Keratinocyte (primary cell): ENCODE measurements at regions not wholly inside any gene's neighbourhood (a gene's known extent, or its start where the extent isn't known, plus 50 kb on each side); places are given as distances from the start of the nearest gene placed in this dataset.
"Not testable (repeated sequence)": the region's sequence is repeated elsewhere in the genome, so short reads cannot be mapped to it uniquely, and the experiment has no call there.

ENCODE experiments used
- EZH2 ChIP-seq: IDR thresholded peaks from one replicate; pipeline ENCODE4 v1.6.1; 2012; ENCODE audit warnings: inconsistent platforms, mild to moderate bottlenecking, low read length, moderate library complexity
- TF ChIP-seq, protein P1 (sequence below), 3 experiments: IDR thresholded peaks in 1 of 3; conservative IDR thresholded peaks in 1 of 3; optimal IDR thresholded peaks in 1 of 3; 2 replicates in 2 of 3; 3 replicates in 1 of 3; pipeline versions ENCODE3 to v1.5.1; 2011; ENCODE audit warnings: low read length in 3 of 3, mild to moderate bottlenecking in 3 of 3, moderate library complexity in 2 of 3, control low read depth in 1 of 3, inconsistent platforms in 1 of 3; ENCODE audit not compliant: insufficient read depth in 2 of 3; ENCODE audit errors: extremely low read depth in 1 of 3

DNA sequence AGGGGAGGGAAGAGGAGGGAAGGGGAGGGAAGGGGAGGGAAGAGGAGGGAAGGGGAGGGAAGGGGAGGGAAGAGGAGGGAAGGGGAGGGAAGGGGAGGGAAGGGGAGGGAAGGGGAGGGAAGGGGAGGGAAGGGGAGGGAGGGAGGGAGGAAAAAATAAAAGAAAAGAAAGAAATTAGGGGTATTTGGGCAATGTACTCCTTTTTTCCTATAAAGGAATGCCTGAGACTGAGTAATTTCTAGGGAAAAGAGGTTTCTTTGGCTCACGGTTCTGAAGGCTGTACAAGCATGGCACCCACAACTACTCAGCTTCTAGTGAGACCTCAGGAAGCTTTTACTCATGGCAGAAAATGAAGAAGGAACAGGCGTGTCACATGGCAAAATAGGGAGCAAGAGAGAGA, 76.5 kb upstream of the TCF21 start:
- TF ChIP-seq, protein P1, sequence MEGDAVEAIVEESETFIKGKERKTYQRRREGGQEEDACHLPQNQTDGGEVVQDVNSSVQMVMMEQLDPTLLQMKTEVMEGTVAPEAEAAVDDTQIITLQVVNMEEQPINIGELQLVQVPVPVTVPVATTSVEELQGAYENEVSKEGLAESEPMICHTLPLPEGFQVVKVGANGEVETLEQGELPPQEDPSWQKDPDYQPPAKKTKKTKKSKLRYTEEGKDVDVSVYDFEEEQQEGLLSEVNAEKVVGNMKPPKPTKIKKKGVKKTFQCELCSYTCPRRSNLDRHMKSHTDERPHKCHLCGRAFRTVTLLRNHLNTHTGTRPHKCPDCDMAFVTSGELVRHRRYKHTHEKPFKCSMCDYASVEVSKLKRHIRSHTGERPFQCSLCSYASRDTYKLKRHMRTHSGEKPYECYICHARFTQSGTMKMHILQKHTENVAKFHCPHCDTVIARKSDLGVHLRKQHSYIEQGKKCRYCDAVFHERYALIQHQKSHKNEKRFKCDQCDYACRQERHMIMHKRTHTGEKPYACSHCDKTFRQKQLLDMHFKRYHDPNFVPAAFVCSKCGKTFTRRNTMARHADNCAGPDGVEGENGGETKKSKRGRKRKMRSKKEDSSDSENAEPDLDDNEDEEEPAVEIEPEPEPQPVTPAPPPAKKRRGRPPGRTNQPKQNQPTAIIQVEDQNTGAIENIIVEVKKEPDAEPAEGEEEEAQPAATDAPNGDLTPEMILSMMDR (optimal IDR thresholded peaks at IDR 0.05 in 1 of 3, IDR thresholded peaks at IDR 0.05 in 1 of 3, conservative IDR thresholded peaks at IDR 0.05 in 1 of 3; ENCODE audit: extremely low read depth in 1 of 3, insufficient read depth in 2 of 3, low read length in 3 of 3) = not testable (repeated sequence)
- not testable (repeated sequence) for TF ChIP-seq EZH2
